Activated CD4-positive, alpha-beta T cell treated with anti-CD3 and anti-CD28 coated beads, Interleukin-2, amount 50 U/mL, for 1 hour (primary cell): ENCODE measurements at regions not wholly inside any gene's neighbourhood (a gene's known extent, or its start where the extent isn't known, plus 50 kb on each side); places are given as distances from the start of the nearest gene placed in this dataset.
"Not testable (repeated sequence)": the region's sequence is repeated elsewhere in the genome, so short reads cannot be mapped to it uniquely, and the experiment has no call there.

Experiments used
- DNase-seq: peaks from one replicate; pipeline ENCODE4 v3.0.0-alpha.2; 2020

DNA sequence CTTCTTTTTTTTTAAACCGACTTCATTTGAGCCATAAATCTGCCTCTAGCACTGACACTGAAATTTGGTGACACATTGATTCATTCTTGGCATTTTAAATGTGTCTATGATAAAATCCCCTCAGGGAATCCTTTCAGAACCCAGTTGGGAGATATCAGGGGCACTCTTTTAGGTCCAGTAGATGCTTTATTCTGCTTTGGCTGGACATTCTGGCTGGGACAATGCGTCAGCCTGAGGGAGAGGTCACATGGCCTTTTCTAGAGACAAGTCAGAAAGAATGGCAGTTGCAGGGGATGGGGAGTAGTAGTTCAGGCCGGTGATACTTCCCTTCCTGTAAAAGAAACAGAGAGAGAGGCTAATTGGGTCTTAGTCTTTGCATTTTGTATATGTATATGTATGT lies 63.1 kb downstream of the TRIM43 start:
- DNase-seq: not testable (repeated sequence)

DNA sequence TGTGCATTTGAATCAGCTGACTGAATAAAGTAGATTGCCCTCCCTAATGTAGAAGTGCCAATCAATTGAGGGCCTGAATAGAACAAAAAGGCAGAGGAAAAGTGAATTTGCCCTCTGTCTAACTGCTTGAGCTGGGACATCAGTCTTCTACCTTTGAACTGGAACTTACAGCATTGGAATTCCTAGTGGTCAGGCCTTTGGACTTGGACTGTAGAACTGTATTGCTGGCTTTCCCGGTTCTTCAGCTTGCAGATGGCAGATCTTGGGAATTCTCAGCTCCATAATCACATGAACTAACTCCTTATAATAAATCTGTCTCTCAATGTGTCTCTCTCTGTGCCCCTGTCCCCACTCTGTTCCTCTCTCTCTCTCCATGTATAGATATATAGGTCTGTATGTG lies 64.8 kb downstream of the TRIM43 start:
- DNase-seq: not testable (repeated sequence)

DNA sequence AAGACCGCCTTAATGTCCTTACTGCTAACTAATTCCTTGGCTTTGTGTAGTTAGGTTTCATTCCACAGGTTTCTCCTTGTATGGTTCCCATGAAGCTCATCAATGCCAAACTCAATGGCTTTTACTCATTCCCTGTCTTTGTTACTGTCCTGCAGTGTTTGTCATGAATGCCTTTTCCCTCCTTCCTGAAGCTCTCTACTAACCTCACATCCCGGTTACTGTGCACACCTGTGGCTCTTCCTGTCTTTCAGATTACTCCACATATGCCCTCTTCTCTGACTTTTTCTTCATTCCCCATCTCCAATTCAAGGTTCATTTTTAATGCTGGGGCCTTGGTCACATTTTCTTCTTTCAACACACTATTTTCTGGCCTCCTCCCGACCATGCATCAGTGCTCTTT lies 66.1 kb downstream of the TRIM43 start:
- DNase-seq: not testable (repeated sequence)

DNA sequence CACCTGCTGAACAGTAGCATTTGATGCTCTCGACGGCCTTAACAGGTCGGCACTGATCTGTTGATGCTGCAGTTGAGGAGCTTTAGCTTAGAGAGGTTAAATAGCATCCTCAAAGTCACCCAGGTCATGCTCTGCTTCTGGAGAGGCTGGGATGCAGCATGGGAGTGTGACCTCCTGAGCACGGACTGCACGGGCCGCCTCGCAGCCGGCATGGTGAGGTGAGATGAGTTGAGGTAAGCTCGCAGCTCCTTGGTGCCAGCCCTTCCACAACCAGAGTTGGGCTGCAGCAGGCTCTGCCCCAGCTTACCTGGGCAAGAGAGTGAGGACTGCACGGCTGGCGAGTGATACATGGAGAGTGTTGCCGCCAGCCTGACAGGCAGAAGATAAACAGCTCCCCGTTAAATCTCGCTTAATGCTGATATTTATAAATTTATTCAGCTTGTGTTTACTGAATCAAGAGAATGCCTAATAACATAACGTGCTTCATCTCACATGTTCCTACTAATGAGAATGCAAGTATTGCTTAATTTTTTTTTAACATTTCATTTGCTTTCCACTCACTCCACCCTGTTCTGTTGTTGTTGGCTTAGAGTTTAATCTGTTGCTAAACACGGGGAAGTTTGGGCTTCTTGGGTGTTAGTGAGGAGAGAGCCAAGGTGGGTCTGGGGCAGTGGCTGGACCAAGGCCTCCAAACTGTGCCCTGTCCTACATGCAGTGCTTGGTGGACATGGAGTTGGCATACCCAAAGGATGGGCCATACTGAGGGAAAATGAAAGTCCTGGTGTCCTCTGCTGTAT lies 69.2 kb downstream of the TRIM43 start:
- not testable (repeated sequence) for DNase-seq

DNA sequence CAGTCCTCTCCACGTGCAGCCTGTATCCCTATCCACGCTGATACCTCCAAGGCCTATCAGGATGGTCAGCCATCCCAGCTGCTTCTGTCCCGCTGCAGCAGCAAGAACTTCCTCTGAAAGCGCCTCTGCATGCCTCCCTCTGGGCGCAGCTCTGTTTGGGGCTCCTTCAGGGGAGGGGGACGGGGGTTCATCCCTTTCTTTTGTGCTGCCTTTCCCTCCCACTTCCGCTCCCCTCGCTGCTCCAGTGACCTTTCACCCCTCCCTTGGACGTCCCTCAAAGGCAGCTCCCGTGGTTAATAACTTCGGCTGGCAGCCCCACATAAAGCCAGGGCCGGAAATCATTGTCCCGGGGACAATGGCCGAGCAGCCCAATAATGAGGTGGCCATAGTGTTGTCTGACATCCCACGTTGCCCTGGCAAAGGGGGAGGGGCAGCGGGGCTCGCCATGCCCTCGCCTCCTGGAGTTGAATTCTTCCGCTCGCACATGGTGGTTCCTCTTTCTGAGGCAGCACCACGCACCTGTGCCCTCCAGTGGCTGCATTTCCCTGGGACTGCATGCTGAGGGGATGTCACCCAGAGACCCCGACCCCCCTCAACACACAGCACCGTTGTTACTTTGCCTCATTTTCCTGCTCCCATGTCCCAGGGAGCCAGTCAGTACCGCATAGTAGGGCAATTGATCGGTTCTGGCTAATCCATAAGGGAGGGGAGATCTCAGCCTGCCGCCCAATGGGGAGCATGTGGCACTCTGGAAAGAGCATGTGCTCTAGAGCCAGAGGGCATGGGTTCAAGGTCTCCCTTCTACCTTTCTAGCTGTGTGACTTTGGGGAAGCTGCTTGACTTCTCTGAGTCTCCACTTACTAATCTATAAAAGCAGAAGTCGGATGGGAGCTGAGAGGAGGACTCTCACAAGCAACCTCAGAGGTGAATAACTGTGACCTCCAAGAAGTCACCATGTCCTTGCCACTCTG lies 72.0 kb downstream of the TRIM43 start:
- not testable (repeated sequence) for DNase-seq

DNA sequence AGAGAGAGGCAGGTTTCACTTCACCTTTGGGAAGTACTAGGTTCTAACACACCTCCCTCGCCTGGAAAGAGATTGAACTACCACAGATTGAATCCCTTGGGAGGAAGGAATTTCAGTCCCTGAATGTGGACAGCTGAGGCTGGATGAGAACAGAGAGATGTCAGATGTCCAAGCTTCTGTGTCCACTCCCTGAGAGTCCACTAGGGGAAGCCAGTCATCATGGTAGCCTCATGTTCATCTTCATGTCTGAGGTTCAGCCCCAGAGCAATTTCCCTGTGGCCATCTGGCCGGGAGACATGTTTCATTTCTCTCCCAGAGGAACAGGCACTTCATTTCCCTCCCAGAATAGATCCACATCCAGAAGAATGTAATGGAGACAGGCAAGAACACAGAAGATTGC lies 74.8 kb downstream of the TRIM43 start:
- not testable (repeated sequence) for DNase-seq

DNA sequence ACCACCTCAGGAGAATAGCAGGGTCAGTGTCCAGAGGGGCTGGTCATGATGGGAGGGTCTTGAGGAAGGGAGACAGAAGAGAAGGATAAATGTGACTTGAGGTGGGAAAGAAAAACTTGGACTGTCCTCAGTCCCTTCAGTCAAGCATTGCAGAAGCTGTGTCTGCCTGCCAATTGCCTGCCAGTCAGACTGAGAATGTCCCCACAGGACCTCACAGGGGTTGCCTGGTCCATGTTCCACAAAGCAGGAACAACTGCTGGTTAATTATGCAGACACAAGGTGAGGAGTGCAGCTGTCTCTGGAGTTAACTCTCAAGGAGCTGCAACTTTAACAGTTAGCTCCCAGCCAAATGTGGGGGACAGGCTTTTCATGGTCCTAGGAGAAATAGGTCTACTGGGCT lies 75.7 kb downstream of the TRIM43 start:
- DNase-seq: no peak

DNA sequence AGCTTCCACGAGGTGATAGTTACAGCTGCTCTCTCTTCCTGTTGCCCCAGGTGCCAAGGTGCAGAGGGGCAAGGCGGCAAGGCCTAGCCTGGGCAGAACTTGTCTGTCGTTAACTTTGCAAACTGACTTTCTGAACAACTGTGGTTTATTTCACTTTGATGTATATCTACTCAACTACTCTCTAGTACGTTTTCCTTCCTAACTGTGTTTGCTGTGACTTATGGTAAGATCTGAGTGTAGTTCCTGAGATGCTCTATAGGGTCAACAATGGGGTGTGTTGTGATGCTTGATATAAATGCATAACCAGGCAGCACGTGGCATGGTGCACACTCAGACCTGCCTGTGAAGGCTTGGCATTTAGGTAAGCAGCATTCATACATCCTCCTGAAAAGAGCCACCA lies 77.1 kb downstream of the TRIM43 start:
- DNase-seq: not testable (repeated sequence)

DNA sequence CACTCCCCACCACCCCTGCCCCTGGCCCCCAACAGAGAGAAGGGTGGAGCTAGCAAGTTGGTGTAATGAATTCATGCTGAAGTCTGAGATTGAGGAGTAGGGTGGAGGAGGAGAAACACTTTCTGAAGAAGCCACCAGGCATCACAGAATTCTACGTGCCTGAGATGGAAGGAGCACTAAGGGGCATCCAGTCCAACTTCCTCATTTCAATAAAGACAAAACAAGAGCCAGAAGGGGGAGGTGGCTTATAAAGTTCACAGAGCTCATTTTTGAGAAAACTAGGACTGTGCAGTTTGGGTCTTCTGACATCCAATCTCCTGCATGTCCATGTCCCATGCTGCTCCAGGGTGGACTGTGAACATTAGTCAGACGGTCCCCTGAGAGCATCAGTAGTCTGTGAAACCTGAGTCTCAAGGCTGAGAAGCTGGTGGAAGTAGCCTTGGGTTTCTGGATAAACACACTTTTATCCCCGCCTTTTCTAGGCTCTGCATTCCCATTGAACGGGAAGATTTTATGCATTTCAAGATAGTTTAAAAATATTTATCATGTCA lies 77.7 kb downstream of the TRIM43 start:
- no peak for DNase-seq

DNA sequence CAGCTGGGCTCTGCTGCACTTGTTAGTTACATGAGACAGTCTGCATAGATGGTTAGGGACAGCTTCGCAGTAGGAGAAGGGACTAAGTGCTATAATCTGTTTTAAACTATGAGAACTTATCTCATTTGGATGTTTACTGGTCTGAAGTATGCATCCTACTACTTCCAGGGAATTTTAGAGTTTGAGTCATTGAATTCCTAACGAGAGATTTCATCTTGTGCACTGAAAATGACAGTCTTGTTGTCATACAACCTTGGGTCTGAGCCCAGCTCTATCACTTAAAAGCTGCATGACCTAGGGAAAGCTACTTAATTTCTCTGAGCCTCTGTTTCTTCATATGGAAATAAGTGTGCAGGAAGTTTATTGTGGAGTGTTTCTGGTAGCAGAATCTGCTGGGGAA lies 78.4 kb downstream of the TRIM43 start:
- DNase-seq: no peak

DNA sequence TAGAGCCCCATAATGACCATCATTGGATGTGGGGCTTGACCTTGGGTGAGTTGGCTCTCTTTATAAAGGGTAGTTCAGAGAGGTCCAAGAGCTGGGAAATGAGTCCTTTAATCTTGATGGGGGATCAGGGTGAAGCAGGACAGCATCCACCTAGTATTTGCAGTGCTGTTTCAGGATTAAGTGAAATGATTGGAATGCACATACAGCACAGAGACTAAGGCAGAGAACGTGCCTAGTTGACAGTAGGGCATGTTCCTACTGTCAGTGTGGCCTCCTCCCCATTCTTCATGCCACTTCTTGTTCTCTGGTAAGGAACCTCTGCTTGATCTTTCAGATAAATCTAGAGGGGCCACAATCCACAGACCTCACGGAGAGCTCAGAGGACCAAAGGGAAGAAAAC lies 78.9 kb downstream of the TRIM43 start:
- no peak for DNase-seq

DNA sequence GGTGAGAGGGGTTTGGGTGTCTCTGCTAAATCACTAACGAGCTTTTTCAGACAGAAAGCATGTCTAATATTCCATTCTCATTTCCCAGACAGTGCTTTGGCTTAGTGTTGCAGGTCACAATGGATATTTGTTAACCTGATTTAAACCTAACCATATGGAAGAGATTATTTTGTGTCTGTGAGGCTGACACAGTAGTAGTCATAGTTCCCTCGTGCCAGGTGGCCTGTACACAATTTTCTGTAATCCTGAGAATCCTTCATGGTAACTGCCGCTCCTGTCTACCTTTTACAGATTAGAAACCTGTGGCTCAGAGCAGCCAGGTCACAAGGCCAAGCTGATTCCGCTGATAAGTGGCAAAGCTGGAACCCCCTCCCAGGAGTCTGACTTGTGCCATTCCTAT lies 79.4 kb downstream of the TRIM43 start:
- DNase-seq: not testable (repeated sequence)

DNA sequence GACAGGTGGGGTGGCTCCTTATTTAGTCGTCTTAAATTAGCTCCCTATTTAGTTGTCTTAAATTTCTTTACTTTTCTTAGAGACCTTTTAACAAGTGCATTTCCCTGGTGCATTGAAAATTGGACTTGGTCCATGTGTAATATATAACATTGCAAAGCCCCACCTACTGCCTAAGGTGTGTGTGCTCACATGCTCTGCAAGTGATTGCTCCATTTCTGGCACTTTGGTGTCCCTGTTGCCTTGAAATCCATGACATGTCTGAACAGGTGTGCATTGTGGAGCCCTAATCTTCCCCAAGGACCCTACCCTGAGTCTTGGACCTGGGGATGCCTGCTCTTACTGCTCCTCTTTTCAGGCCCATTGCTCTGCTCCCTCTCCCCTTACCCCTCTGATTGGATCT lies 80.2 kb downstream of the TRIM43 start:
- DNase-seq: not testable (repeated sequence)

DNA sequence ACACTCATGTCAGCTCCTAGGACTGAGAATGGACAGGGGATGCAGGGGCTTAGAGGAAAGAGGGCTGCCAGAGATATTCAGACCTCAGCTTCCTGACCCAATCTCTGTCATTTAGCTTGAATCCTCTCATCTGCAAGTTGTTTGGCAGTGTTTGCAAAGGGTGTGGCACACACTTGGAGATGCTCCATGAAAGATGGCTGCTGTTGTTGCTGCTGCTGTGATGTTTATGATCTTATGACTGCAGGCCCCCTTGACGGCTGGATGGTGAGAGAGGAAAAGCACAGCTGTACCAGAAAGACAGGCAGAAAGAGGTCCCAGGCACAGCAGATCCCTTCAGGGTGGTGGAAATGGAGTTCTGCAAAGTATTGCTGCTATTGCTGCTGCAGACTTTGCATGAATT lies 80.7 kb downstream of the TRIM43 start:
- not testable (repeated sequence) for DNase-seq

DNA sequence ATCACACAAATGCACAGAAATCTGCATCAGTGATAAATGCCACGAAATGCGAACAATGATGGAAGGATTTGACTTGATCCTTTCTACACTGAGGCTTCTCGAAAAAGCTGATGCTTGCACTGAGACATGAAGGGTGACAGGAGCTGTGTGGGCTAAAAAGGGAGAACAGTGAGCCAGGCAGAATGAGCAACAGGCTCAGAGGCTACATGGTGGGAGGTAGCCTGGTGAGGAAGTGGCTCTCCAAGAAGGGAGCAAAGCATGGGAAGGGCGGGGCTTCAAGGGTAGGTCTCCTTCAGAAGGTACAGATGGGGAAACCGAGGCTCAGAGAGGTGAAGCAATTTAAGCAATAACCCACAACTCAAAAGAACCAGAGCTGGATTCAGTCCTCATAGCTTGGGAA lies 82.4 kb downstream of the TRIM43 start:
- DNase-seq: no peak

DNA sequence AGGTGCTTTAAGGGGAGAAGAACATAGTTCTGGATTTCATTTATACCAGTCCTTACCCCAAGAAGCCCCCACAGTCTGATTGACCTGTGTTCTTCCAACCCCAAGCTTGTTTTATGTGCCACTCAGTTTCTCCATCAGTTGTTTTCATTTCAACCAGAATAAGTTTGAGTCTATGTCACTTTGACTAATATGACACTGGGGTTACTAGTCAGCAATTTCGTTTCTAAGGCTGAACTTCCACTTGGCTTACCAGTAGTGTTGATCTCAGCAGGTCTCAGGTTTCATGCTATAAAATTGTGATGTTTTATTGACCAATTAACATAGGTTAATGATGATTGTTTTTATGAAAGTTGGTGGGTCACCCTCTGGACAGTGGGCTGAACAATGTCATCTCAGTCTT lies 84.8 kb downstream of the TRIM43 start:
- not testable (repeated sequence) for DNase-seq

DNA sequence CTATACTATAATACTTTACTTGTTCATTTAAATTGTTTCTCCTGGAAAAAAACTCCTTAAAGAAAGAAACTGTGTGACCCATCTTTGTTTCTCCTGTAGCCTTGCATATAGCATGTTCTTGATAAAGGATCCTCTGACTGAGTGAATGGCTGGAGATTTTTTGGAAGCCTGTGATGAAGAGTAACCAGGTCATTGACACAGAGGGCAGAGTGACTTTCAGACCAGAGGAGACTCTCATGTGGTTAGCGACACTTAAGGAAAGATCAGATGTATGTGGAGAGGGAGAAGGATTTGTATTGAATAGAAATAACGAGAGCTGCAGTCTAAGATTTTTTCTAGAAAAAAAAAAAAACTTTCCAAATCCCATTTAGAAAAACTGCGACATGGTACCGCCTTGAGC lies 85.5 kb downstream of the TRIM43 start:
- DNase-seq: no peak

DNA sequence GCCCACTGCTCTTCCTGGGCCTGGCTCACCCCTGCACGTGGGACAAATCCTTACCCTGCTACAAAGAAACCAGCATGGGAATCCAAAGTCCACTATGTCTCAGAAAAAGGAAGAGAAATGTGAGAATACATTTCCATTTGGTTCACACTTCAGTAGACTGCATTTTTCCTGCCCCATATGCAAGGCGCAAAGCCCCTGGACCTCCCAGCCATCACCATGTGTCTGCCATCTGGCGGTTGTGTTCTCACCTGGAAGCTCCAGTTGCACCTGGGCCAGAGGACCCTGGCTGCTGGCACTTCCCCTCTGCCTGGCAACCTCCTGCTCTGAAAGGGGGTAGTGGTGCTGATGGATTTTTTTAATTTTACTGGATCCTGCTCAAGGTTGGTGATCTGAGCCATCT lies 86.0 kb downstream of the TRIM43 start:
- not testable (repeated sequence) for DNase-seq

DNA sequence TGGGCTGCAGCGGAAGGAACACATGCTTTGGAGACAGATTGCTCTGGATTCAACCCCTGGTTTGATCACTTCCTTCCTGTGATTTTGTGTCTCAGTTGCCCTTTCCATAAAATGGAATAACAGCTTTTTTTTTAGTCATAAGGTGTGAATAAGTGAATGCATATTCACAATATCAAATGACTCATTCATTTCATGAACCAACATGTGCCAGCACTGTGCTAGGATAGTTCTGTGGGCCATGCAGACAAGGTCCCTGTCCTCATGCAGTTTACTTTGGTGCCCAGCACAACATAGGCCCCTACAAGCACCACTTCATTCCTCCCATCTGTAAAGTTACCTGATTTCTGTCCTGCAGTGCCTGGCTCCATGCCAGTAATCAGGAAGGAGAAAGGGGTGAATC lies 89.4 kb downstream of the TRIM43 start:
- not testable (repeated sequence) for DNase-seq

DNA sequence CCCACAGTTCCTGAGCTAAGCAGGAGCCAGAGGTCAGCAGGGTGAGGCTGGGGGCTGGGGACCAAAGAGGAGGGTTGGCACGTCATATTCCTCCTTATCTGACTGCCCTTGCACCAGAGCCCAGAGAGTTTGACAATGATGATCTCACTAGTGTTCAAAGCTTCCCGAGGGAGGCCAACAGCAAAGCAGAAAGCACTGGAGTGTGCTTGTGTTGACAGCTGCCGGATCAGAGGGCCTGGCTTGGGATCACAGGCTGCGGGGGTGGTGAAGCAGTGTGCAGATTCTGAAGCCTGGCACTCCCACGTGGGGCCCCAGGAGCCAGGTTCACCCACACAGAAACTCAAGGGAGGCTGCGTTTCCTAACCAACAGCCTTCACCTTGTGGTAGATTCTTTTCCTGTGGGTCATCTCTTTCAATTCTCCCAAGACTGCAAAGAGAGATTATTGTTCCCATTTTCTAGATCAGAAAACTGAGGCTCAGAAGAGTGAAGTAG lies 89.8 kb downstream of the TRIM43 start:
- DNase-seq: not testable (repeated sequence)

DNA sequence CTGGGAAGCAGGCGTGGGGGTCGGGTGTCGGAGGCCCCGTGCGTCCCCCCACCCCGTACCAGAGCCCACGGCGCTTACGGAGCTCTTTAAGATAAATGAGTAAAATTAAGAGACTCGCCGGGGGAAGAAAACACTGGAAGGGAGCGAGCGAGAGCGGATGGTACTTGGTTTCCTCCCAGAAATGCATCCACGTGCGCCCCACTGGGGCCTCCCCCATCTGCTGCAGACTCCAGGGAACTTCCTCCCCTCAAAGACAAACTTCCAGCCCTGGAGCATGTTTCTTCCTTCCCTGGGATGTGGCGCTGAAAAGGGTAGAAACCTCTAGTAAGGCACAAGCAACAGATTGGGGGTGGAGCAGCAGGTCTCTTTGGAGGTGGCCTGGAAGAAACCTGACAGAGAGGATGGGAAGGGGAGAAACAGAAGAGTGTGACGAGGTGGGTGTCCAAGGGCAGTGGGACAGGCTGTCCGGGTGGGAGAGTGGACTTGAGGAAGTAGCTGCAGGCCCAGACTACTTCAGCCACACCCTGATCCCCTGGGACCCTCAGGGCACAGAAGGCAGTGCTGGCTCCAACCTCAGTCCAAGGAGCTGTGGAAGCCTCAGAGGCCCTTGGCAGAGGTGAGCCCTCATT lies 91.2 kb downstream of the TRIM43 start:
- not testable (repeated sequence) for DNase-seq

DNA sequence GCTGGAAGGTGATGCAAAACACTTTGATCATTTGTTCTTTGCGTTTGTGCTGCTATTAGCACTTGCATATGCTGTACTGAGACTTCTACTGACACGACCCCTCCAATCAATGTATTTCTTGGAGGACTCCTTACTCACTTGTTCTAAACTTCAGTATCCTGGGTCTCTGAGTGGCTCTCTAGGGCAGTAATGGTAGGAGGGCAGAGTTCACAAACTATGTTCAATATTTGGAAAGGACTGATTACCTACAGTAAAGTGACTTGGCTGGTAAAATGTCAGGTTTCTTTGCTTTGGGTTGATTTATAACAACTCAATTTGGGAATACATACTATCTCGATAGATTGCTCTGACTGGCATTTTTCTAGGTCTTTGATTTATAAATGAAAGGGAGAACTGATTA lies 93.7 kb downstream of the TRIM43 start:
- no peak for DNase-seq
